ENCODE measurements at regions not wholly inside any gene's neighbourhood (a gene's known extent, or its start where the extent isn't known, plus 50 kb on each side); places are given as distances from the start of the nearest gene placed in this dataset.

- ATAC-seq (ENCODE audit: poor library complexity) (no peak), DNase-seq (no peak)
- intact Hi-C loops (cut with DNase I) = no loop called here
These were observed 414.2 kb downstream of the SHANK2 start for GRCh38 chr11:70838198-70838597.

- intact Hi-C loops (cut with DNase I) = no loop called here
- ATAC-seq (ENCODE audit: poor library complexity) = no peak
- DNase-seq = no peak
These were observed 412.5 kb downstream of the SHANK2 start for GRCh38 chr11:70839851-70840250.

- ATAC-seq (ENCODE audit: poor library complexity) = no peak
- DNase-seq = no peak
- intact Hi-C loops (cut with DNase I) = no loop called here
These were observed 411.1 kb downstream of the SHANK2 start for GRCh38 chr11:70841264-70841663.

GRCh38 chr11:70842256-70842655, 410.1 kb downstream of the SHANK2 start:
- intact Hi-C loops (cut with DNase I) = no loop called here
- DNase-seq (no peak), ATAC-seq (ENCODE audit: poor library complexity) (no peak)

GRCh38 chr11:70842701-70843100, 409.7 kb downstream of the SHANK2 start:
- ATAC-seq (ENCODE audit: poor library complexity) = no peak
- DNase-seq = no peak
- intact Hi-C loops (cut with DNase I) = no loop called here

GRCh38 chr11:70843906-70844305, 408.5 kb downstream of the SHANK2 start:
- intact Hi-C loops (cut with DNase I) = no loop called here

GRCh38 chr11:70844387-70844786, 408.0 kb downstream of the SHANK2 start:
- DNase-seq = no peak

More at GRCh38 chr11:70843906-70844305, 408.5 kb downstream of the SHANK2 start:
- DNase-seq (no peak), ATAC-seq (ENCODE audit: poor library complexity) (no peak)

GRCh38 chr11:70845591-70846041, 406.8 kb downstream of the SHANK2 start:
- intact Hi-C loops (cut with DNase I) = no loop called here
- DNase-seq = no peak
- no peak for ATAC-seq (ENCODE audit: poor library complexity)

More at GRCh38 chr11:70844387-70844786, 408.0 kb downstream of the SHANK2 start:
- intact Hi-C loops (cut with DNase I) = no loop called here
- ATAC-seq (ENCODE audit: poor library complexity) = no peak

GRCh38 chr11:70846781-70847655, 405.4 kb downstream of the SHANK2 start:
- intact Hi-C loops (cut with DNase I) = no loop called here
- DNase-seq (no peak), ATAC-seq (ENCODE audit: poor library complexity) (no peak)

- intact Hi-C loops (cut with DNase I) = no loop called here
- no peak for DNase-seq
- ATAC-seq (ENCODE audit: poor library complexity) = no peak
These were observed 404.1 kb downstream of the SHANK2 start for GRCh38 chr11:70848243-70848750.

GRCh38 chr11:70849031-70849430, 403.3 kb downstream of the SHANK2 start:
- no peak for DNase-seq
- intact Hi-C loops (cut with DNase I) = no loop called here
- ATAC-seq (ENCODE audit: poor library complexity) = no peak

- DNase-seq (no peak), ATAC-seq (ENCODE audit: poor library complexity) (no peak)
- intact Hi-C loops (cut with DNase I) = no loop called here
These were observed 401.1 kb downstream of the SHANK2 start for GRCh38 chr11:70851308-70851707.

GRCh38 chr11:70851907-70852306, 400.5 kb downstream of the SHANK2 start:
- intact Hi-C loops (cut with DNase I) = no loop called here
- DNase-seq (no peak), ATAC-seq (ENCODE audit: poor library complexity) (no peak)

- ATAC-seq (ENCODE audit: poor library complexity) = no peak
- intact Hi-C loops (cut with DNase I) = no loop called here
- no peak for DNase-seq
These were observed 399.2 kb downstream of the SHANK2 start for GRCh38 chr11:70853068-70853769.

GRCh38 chr11:70853770-70854108, 398.6 kb downstream of the SHANK2 start:
- no peak for ATAC-seq (ENCODE audit: poor library complexity)
- no peak for DNase-seq
- intact Hi-C loops (cut with DNase I) = no loop called here

GRCh38 chr11:70854201-70854600, 398.2 kb downstream of the SHANK2 start:
- ATAC-seq (ENCODE audit: poor library complexity) = no peak
- no peak for DNase-seq
- intact Hi-C loops (cut with DNase I) = no loop called here

- DNase-seq (no peak), ATAC-seq (ENCODE audit: poor library complexity) (no peak)
- intact Hi-C loops (cut with DNase I) = no loop called here
These were observed 397.3 kb downstream of the SHANK2 start for GRCh38 chr11:70854901-70855556.

GRCh38 chr11:70857894-70858293, 394.5 kb downstream of the SHANK2 start:
- DNase-seq (no peak), ATAC-seq (ENCODE audit: poor library complexity) (no peak)
- intact Hi-C loops (cut with DNase I) = no loop called here

- DNase-seq = no peak
- no peak for ATAC-seq (ENCODE audit: poor library complexity)
- intact Hi-C loops (cut with DNase I) = no loop called here
These were observed 393.2 kb downstream of the SHANK2 start for GRCh38 chr11:70859180-70859579.
